PC-3 (cell line): ENCODE measurements at regions not wholly inside any gene's neighbourhood (a gene's known extent, or its start where the extent isn't known, plus 50 kb on each side); places are given as distances from the start of the nearest gene placed in this dataset.

Experiments used
- EZH2 ChIP-seq: fragments of 300-600 bp; sonication (generic); IDR thresholded peaks from one replicate; pipeline ENCODE4 v1.6.1; 2017; ENCODE audit warnings: antibody characterized with exemption, mild to moderate bottlenecking, low read length; ENCODE audit not compliant: unreplicated experiment
- TF ChIP-seq, protein P1 (sequence below): fragments of 300-600 bp; sonication (generic); conservative IDR thresholded peaks from 2 replicates; pipeline ENCODE4 v1.5.1; 2017; ENCODE audit warnings: antibody characterized with exemption, low read depth, mild to moderate bottlenecking, low read length

DNA sequence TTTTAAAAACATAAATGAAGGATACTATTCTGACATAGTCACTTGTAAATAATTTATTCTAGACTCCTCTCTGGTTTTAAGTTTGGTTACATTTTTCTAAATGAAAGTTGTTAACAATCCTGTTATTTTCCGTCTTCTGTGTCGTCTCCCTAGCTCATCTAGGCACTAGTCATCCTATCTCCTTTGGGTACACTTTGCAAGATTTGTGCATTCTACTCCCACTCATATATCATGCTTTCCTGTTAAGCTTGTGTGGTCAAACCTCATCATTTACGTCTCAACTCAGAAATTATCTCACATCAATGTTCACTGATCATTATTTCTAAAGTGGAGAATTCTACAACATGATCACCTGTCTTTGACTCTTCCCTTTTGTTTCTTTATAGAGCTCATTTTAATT lies 658.7 kb downstream of the TLL1 start:
- TF ChIP-seq, protein P1, sequence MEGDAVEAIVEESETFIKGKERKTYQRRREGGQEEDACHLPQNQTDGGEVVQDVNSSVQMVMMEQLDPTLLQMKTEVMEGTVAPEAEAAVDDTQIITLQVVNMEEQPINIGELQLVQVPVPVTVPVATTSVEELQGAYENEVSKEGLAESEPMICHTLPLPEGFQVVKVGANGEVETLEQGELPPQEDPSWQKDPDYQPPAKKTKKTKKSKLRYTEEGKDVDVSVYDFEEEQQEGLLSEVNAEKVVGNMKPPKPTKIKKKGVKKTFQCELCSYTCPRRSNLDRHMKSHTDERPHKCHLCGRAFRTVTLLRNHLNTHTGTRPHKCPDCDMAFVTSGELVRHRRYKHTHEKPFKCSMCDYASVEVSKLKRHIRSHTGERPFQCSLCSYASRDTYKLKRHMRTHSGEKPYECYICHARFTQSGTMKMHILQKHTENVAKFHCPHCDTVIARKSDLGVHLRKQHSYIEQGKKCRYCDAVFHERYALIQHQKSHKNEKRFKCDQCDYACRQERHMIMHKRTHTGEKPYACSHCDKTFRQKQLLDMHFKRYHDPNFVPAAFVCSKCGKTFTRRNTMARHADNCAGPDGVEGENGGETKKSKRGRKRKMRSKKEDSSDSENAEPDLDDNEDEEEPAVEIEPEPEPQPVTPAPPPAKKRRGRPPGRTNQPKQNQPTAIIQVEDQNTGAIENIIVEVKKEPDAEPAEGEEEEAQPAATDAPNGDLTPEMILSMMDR, result no peak
- no peak for TF ChIP-seq EZH2
